ENCODE measurements at regions not wholly inside any gene's neighbourhood (a gene's known extent, or its start where the extent isn't known, plus 50 kb on each side); places are given as distances from the start of the nearest gene placed in this dataset.
A peak's percentile ranks its signal among the peaks of the same experiment; 100 is the strongest.

DNA sequence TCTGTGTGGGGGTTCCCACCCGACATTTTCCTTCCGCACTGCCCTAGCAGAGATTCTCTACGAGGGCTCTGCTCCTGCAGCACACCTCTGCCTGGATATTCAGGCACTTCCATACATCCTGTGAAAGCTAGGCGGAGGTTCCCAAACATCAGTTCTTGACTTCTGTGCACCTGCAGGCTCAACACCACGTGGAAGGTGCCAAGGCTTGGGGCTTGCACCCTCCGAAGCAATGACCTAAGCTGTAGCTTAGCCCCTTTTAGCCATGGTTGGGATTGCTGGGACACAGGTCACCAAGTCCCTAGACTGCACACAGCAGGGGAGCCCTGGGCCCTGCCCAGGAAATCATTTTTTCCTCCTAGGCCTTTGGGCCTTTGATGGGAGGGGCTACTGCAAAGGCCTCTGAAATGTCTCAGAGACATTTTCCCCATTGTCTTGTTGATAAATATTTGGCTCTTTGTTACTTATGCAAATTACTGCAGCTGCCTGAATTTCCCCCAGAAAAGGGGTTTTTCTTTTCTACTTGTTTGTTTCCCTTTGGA lies 1004.8 kb downstream of the OLFM4 start:
- CTCF ChIA-PET (ENCODE audit: partially characterized antibody), result no interaction called here
- Histone ChIP-seq H3K4ac (replicated peaks; ENCODE audit: insufficient read length, low read depth, low read length) (no peak overlapping the region), H3K18ac (ENCODE audit: extremely low read depth, low read length) (no peak overlapping the region), H3K27me3 (replicated peaks in 1 of 4; ENCODE audit: control insufficient read depth in 3 of 4, extremely low read depth in 1 of 4, insufficient read depth in 3 of 4, low read length in 3 of 4) (no peaks in the 10 kb centered on the region), H3K56ac (replicated peaks; ENCODE audit: insufficient read length, low read depth, low read length) (no peak overlapping the region), H2BK20ac (ENCODE audit: low read length) (no peak overlapping the region), H3K4me1 (replicated peaks in 1 of 4; ENCODE audit: control insufficient read depth in 3 of 4, insufficient read depth in 4 of 4, low read length in 3 of 4) (peaks cover 0 to 4% (median 0%) of the 10 kb centered on the region in 4 experiments; a peak in 1 of 7 replicates), H2BK12ac (ENCODE audit: low read depth, low read length) (no peak overlapping the region), H4K20me1 (replicated peaks in 1 of 2; ENCODE audit: control insufficient read depth in 1 of 2, insufficient read depth in 2 of 2, low read length in 2 of 2) (no peaks in the 10 kb centered on the region), H3K9ac (replicated peaks in 1 of 4; ENCODE audit: extremely low read depth in 1 of 4, low read depth in 3 of 4, low read length in 3 of 4) (no peak overlapping the region), H3K23me2 (ENCODE audit: low read depth, low read length) (no peaks in the 10 kb centered on the region), H2AK5ac (ENCODE audit: low read depth, low read length) (no peak overlapping the region), H3K9me3 (ENCODE audit: insufficient read depth in 2 of 2, low read depth in 1 of 2, low read length in 1 of 2) (peaks cover 11 to 20% of the 10 kb centered on the region in 2 experiments), H3K79me2 (ENCODE audit: control insufficient read depth in 1 of 2, insufficient read depth in 2 of 2, low read length in 2 of 2) (no peaks in the 10 kb centered on the region), H4K5ac (ENCODE audit: insufficient read length, low read depth, low read length) (no peak overlapping the region), H3K36me3 (ENCODE audit: control insufficient read depth in 2 of 4, insufficient read depth in 4 of 4, low read length in 3 of 4) (no peaks in the 10 kb centered on the region), H3K27ac (ENCODE audit: low read depth, low read length) (no peak overlapping the region), H2BK15ac (ENCODE audit: low read length) (no peak overlapping the region), H3K14ac (ENCODE audit: insufficient read length) (no peak overlapping the region), H2BK120ac (replicated peaks; ENCODE audit: low read depth, low read length) (no peak overlapping the region), H3K23ac (ENCODE audit: insufficient read length) (no peak overlapping the region), H4K8ac (ENCODE audit: extremely low read depth, insufficient read depth, low read length) (no peak overlapping the region), H2BK5ac (ENCODE audit: low read depth, low read length) (no peak overlapping the region), H3K4me3 (ENCODE audit: extremely low read depth in 1 of 4, insufficient read depth in 2 of 4, low read depth in 3 of 4, low read length in 4 of 4) (no peak overlapping the region), H3K79me1 (ENCODE audit: low read depth, low read length) (no peaks in the 10 kb centered on the region), H3K4me2 (ENCODE audit: insufficient read depth in 1 of 2, low read depth in 2 of 2, low read length in 2 of 2) (no peak overlapping the region), H4K91ac (replicated peaks; ENCODE audit: insufficient read length, low read length) (no peak overlapping the region), H2AFZ (ENCODE audit: low read length) (no peak overlapping the region)
- WGBS, 2 experiments (ENCODE audit: extremely low coverage in 1 of 2, insufficient coverage in 1 of 2, insufficient read length in 1 of 2, insufficient replicate concordance in 2 of 2, low coverage in 1 of 2, low lambda C conversion rate in 2 of 2, missing lambda C conversion rate in 1 of 2), result 94% methylated on average over 6 of the region's 6 CpGs; no CpG with 5 or more reads in 1 of the 2 experiments
- POLR2A ChIA-PET (ENCODE audit: partially characterized antibody), result no interaction called here
- no peak for DNase-seq (ENCODE audit: low read depth in 1 of 2, low spot score in 2 of 2)
- no peak for TF ChIP-seq NRF1 (IDR thresholded peaks at IDR 0.05; ENCODE audit: low read depth, low read length)
- TF ChIP-seq CBX5 (IDR thresholded peaks at IDR 0.05; ENCODE audit: low read depth, low read length), result peak; percentile 59; the same call in 1 of the 2 replicates
- no peak for TF ChIP-seq TAF1 (IDR thresholded peaks at IDR 0.05; ENCODE audit: low read depth, low read length)
- no peak for FAIRE-seq

All from H1 (cell line).